ENCODE measurements at regions not wholly inside any gene's neighbourhood (a gene's known extent, or its start where the extent isn't known, plus 50 kb on each side); places are given as distances from the start of the nearest gene placed in this dataset.

- peak; percentile 98 for TF ChIP-seq TCF3 (CRISPR knock-in tag; IDR thresholded peaks at IDR 0.05)
- TF ChIP-seq POU5F1 (IDR thresholded peaks at IDR 0.05; ENCODE audit: borderline replicate concordance, low read depth, low read length, partially characterized antibody) = no peak
- no peak for TF ChIP-seq MCM7 (IDR thresholded peaks at IDR 0.05)
- no peak for TF ChIP-seq PRMT5 (CRISPR knock-in tag; IDR thresholded peaks at IDR 0.05)
- no peak for TF ChIP-seq CREB5 (CRISPR knock-in tag; IDR thresholded peaks at IDR 0.05)
- TF ChIP-seq GATA2 (CRISPR knock-in tag; IDR thresholded peaks at IDR 0.05) = peak; percentile 90
- no peak for TF ChIP-seq HLTF (IDR thresholded peaks at IDR 0.05)
- TF ChIP-seq PHF20 (IDR thresholded peaks at IDR 0.05; ENCODE audit: partially characterized antibody) = no peak
- TF ChIP-seq ZNF589 (CRISPR knock-in tag; IDR thresholded peaks at IDR 0.05; ENCODE audit: low read depth) = no peak
- TF ChIP-seq E2F8 (IDR thresholded peaks at IDR 0.05; ENCODE audit: low read depth, partially characterized antibody) = no peak
- TF ChIP-seq KDM1A (IDR thresholded peaks at IDR 0.05) = peak; percentile 79 to 90
- TF ChIP-seq EHMT2 (IDR thresholded peaks at IDR 0.05) = 0 out of 2 replicates have a peak, but pooled peaks have one; percentile 12
- no peak for TF ChIP-seq RUNX1 (IDR thresholded peaks at IDR 0.05; ENCODE audit: low read depth)
- TF ChIP-seq ZNF274 (IDR thresholded peaks at IDR 0.05; ENCODE audit: borderline replicate concordance, low read depth, low read length) = no peak
- no peak for TF ChIP-seq ZC3H8 (IDR thresholded peaks at IDR 0.05)
- peak in 1 of 2 experiments; percentile 64; a peak in 2 of 4 replicates for TF ChIP-seq MAZ (CRISPR knock-in tag; conservative IDR thresholded peaks at IDR 0.05 in 1 of 2, IDR thresholded peaks at IDR 0.05 in 1 of 2)
- no peak for TF ChIP-seq ZNF232 (CRISPR knock-in tag; IDR thresholded peaks at IDR 0.05)
- no peak for TF ChIP-seq MLX (CRISPR knock-in tag; conservative IDR thresholded peaks at IDR 0.05)
- no peak for TF ChIP-seq IRF2 (CRISPR knock-in tag; IDR thresholded peaks at IDR 0.05)
- no peak for TF ChIP-seq NFIX (CRISPR knock-in tag; IDR thresholded peaks at IDR 0.05; ENCODE audit: low read depth)
- no peak for TF ChIP-seq SMAD2 (IDR thresholded peaks at IDR 0.05; ENCODE audit: low read depth, low read length)
- TF ChIP-seq MCM2 (IDR thresholded peaks at IDR 0.05; ENCODE audit: low read depth) = no peak
- TF ChIP-seq NR2C2 (CRISPR knock-in tag; IDR thresholded peaks at IDR 0.05) = no peak
- 0 out of 2 replicates have a peak, but pooled peaks have one; percentile 10 for TF ChIP-seq NR2C2 (tag; IDR thresholded peaks at IDR 0.05)
- peak; percentile 80 for TF ChIP-seq NFIC (IDR thresholded peaks at IDR 0.05)
- TF ChIP-seq ZNF77 (CRISPR knock-in tag; IDR thresholded peaks at IDR 0.05) = no peak
Measured at GRCh38 chr6:119626884-119627619, 277.5 kb upstream of the MAN1A1 start (continued).
